ENCODE measurements at regions not wholly inside any gene's neighbourhood (a gene's known extent, or its start where the extent isn't known, plus 50 kb on each side); places are given as distances from the start of the nearest gene placed in this dataset.

DNA sequence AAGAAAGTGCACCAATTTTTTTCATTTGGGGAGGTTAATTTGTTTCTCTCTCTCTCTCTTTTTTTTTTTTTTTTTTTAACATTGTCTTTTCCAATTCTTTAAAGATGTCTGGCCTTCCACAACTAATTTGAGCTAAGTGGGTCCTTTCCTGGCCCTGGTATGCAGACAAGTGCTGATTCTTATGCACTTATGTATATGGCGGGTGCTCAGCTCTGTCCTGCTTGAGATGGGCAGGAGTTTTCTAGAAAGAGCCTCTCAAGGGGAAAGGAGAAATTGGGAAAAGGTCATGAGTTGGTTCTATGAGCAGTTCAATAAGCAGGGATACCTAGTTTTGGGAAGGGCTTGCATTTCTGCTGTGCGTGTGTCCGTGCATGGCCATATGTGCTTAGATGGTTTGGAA, 67.8 kb upstream of the NPVF start:
- ChIA-PET POLR2A (no interaction called here), CTCF (no interaction called here)
- dilution Hi-C loops (cut with MboI; ENCODE audit: extremely low pct_ligation_motif_present, low sequenced_read_pairs), result no loop called here
- Histone ChIP-seq H3K4me2 (ENCODE audit: insufficient read depth, low read length) (no peak overlapping the region), H3K36me3 (ENCODE audit: control insufficient read depth in 2 of 2, extremely low read depth in 1 of 2, insufficient read depth in 2 of 2, low read length in 2 of 2) (no peaks in the 10 kb centered on the region), H3K27ac (ENCODE audit: insufficient read depth, low read depth, low read length) (no peak overlapping the region), H3K9ac (replicated peaks; ENCODE audit: extremely low read depth, insufficient read depth, low read length) (no peak overlapping the region), H4K20me1 (replicated peaks; ENCODE audit: control insufficient read depth, extremely low read depth, insufficient read depth, low read length) (no peaks in the 10 kb centered on the region), H3K9me1 (replicated peaks; ENCODE audit: control insufficient read depth, extremely low read depth, insufficient read depth, low read length) (no peaks in the 10 kb centered on the region), H3K27me3 (ENCODE audit: control insufficient read depth in 2 of 2, insufficient read depth in 2 of 2, low read length in 2 of 2) (no peaks in the 10 kb centered on the region), H3K4me1 (ENCODE audit: control insufficient read depth, extremely low read depth, insufficient read depth, low read length) (no peaks in the 10 kb centered on the region), H3K9me3 (replicated peaks; ENCODE audit: control insufficient read depth, insufficient read depth, low read length) (no peaks in the 10 kb centered on the region), H2AFZ (ENCODE audit: low read depth, low read length) (no peak overlapping the region), H3K4me3 (replicated peaks in 1 of 3; ENCODE audit: insufficient read depth in 1 of 3, low read depth in 1 of 3, low read length in 3 of 3) (no peak overlapping the region), H3K79me2 (ENCODE audit: control insufficient read depth, insufficient read depth, low read length) (no peaks in the 10 kb centered on the region)
- FAIRE-seq, result no peak
- no TSS peak for BruUV-seq (replicated peaks)
- DNase-seq (ENCODE audit: low read depth, low spot score), result no peak
- TF ChIP-seq MAX (IDR thresholded peaks at IDR 0.05; ENCODE audit: insufficient read depth, insufficient read length) (no peak), POLR2A (IDR thresholded peaks at IDR 0.05; ENCODE audit: low read depth, low read length) (no peak), CTCF (IDR thresholded peaks at IDR 0.05; ENCODE audit: extremely low read depth in 1 of 2, insufficient read depth in 1 of 2, low read depth in 1 of 2, low read length in 2 of 2) (no peak), MYC (IDR thresholded peaks at IDR 0.05; ENCODE audit: low read depth, low read length) (no peak), EZH2 (IDR thresholded peaks at IDR 0.05; ENCODE audit: borderline replicate concordance, low read depth, low read length, severe bottlenecking) (no peak), POLR2AphosphoS5 (IDR thresholded peaks at IDR 0.05; ENCODE audit: insufficient read depth, low read depth, low read length) (no peak), JUN (IDR thresholded peaks at IDR 0.05; ENCODE audit: borderline replicate concordance, insufficient read depth, insufficient read length, low read depth) (no peak), FOS (IDR thresholded peaks at IDR 0.05; ENCODE audit: borderline replicate concordance, insufficient read depth, low read length) (no peak), GATA2 (IDR thresholded peaks at IDR 0.05; ENCODE audit: insufficient read depth, insufficient read length, low read depth, low read length) (no peak)
- intact Hi-C loops (cut with micrococcal nuclease), result no loop called here
